ENCODE measurements at regions not wholly inside any gene's neighbourhood (a gene's known extent, or its start where the extent isn't known, plus 50 kb on each side); places are given as distances from the start of the nearest gene placed in this dataset.

DNA sequence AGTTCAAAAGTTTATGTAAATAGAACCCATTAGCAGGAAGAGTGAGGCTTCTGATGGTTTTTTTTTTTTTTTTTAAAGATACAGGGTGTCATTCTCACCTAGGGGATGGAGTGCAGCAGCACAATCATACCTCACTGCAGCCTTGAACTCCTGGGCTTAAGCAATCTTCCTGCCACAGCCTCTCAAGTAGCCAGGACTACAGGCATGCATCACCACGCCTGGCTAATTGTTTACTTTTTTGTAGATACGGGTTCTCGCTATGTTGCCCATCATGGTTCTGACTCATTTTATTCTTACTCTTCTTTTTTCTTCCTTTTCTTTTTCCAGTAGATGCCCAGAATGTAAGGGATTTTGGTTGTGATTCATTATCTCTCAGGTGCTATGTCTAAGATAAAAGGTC is 201.1 kb downstream of the NNT start:
- no peak for TF ChIP-seq POLR2A (IDR thresholded peaks at IDR 0.05)
- TF ChIP-seq, protein P1, sequence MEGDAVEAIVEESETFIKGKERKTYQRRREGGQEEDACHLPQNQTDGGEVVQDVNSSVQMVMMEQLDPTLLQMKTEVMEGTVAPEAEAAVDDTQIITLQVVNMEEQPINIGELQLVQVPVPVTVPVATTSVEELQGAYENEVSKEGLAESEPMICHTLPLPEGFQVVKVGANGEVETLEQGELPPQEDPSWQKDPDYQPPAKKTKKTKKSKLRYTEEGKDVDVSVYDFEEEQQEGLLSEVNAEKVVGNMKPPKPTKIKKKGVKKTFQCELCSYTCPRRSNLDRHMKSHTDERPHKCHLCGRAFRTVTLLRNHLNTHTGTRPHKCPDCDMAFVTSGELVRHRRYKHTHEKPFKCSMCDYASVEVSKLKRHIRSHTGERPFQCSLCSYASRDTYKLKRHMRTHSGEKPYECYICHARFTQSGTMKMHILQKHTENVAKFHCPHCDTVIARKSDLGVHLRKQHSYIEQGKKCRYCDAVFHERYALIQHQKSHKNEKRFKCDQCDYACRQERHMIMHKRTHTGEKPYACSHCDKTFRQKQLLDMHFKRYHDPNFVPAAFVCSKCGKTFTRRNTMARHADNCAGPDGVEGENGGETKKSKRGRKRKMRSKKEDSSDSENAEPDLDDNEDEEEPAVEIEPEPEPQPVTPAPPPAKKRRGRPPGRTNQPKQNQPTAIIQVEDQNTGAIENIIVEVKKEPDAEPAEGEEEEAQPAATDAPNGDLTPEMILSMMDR (IDR thresholded peaks at IDR 0.05): no peak

Measured in stomach (tissue), 4 donors.